ENCODE measurements at regions not wholly inside any gene's neighbourhood (a gene's known extent, or its start where the extent isn't known, plus 50 kb on each side); places are given as distances from the start of the nearest gene placed in this dataset.

DNA sequence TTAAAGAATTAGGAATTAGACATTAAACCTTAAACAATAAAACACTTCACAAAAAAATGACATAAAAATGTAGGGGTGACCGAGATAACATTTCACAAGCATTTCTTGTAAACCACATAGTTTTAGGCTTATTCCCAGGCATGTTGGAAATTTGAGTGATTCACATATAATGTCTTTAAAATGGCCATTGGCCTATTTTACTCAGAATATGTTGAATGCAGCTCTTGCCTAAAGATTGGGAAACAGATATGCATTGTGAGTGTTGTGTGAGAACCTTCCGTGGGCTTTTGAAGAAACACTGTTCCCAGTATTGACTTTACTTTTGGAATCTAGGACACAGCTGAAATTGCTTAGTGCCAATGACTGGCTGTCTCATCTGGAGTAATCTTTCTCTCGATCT lies 79.6 kb downstream of the ARL5B start:
- Histone ChIP-seq H3K27me3 (ENCODE audit: insufficient read depth, low read length) (no peaks in the 10 kb centered on the region), H3K4me3 (replicated peaks in 1 of 2; ENCODE audit: low read depth in 1 of 2, low read length in 2 of 2) (no peak overlapping the region), H3K9me3 (ENCODE audit: control insufficient read depth in 1 of 2, insufficient read depth in 1 of 2, low read depth in 1 of 2, low read length in 2 of 2) (no peaks in the 10 kb centered on the region), H4K20me1 (ENCODE audit: insufficient read depth) (no peaks in the 10 kb centered on the region), H3K27ac (ENCODE audit: low read depth, low read length) (no peak overlapping the region), H3K4me1 (ENCODE audit: control insufficient read depth in 1 of 2, insufficient read depth in 2 of 2, low read length in 2 of 2) (no peaks in the 10 kb centered on the region), H3K79me2 (ENCODE audit: insufficient read depth, low read length) (no peaks in the 10 kb centered on the region), H3K9me2 (ENCODE audit: insufficient read depth) (no peaks in the 10 kb centered on the region), H3K9ac (ENCODE audit: low read length) (no peak overlapping the region), H3K4me2 (ENCODE audit: low read length) (no peak overlapping the region), H3K36me3 (ENCODE audit: control insufficient read depth in 1 of 2, insufficient read depth in 2 of 2, low read length in 2 of 2) (no peaks in the 10 kb centered on the region), H2AFZ (ENCODE audit: low read depth, low read length, poor library complexity, severe bottlenecking) (no peak overlapping the region)
- ATAC-seq (no peak), DNase-seq (ENCODE audit: low read depth, low spot score) (no peak)
- POLR2A ChIA-PET = no interaction called here
- TF ChIP-seq POLR2AphosphoS5 (IDR thresholded peaks at IDR 0.05; ENCODE audit: low read depth, low read length) = no peak
- no peak for TF ChIP-seq POLR2A (IDR thresholded peaks at IDR 0.05; ENCODE audit: borderline replicate concordance, extremely low read depth, insufficient read depth, insufficient read length)
- TF ChIP-seq SP1 (IDR thresholded peaks at IDR 0.05; ENCODE audit: low read depth) = no peak
- TF ChIP-seq JUND (IDR thresholded peaks at IDR 0.05) = no peak
- no peak for TF ChIP-seq FOSL1 (IDR thresholded peaks at IDR 0.05; ENCODE audit: low read depth)
- no peak for TF ChIP-seq REST (IDR thresholded peaks at IDR 0.05; ENCODE audit: low read depth)
- no peak for TF ChIP-seq CEBPB (IDR thresholded peaks at IDR 0.05; ENCODE audit: low read depth)
- no peak for TF ChIP-seq ZFX (IDR thresholded peaks at IDR 0.05)
- CTCF ChIA-PET = no interaction called here
- no TSS peak for BruUV-seq (replicated peaks)
- intact Hi-C loops (cut with micrococcal nuclease) = no loop called here
- RAD21 ChIA-PET (ENCODE audit: low non-redundant PET in 1 of 2, low total read pairs in 2 of 2, uncharacterized antibody in 2 of 2, unreplicated experiment in 2 of 2) = no interaction called here

GRCh38 chr10:18743926-18744325 lies 84.7 kb downstream of the ARL5B start:
- H3K79me2 ChIP-seq (ENCODE audit: insufficient read depth, low read length) = no peaks in the 10 kb centered on the region
- POLR2A ChIA-PET = no interaction called here
- ATAC-seq = no peak
- H3K4me1 ChIP-seq (ENCODE audit: control insufficient read depth in 1 of 2, insufficient read depth in 2 of 2, low read length in 2 of 2) = no peaks in the 10 kb centered on the region
- H4K20me1 ChIP-seq (ENCODE audit: insufficient read depth) = no peaks in the 10 kb centered on the region
- no peak for DNase-seq (ENCODE audit: low read depth, low spot score)
- no peak overlapping the region for H3K9ac ChIP-seq (ENCODE audit: low read length)
- RAD21 ChIA-PET (ENCODE audit: low non-redundant PET in 1 of 2, low total read pairs in 2 of 2, uncharacterized antibody in 2 of 2, unreplicated experiment in 2 of 2) = no interaction called here
- H3K27ac ChIP-seq (ENCODE audit: low read depth, low read length) = no peak overlapping the region
- CTCF ChIA-PET = no interaction called here
- no TSS peak for BruUV-seq (replicated peaks)
- no peaks in the 10 kb centered on the region for H3K9me3 ChIP-seq (ENCODE audit: control insufficient read depth in 1 of 2, insufficient read depth in 1 of 2, low read depth in 1 of 2, low read length in 2 of 2)
- intact Hi-C loops (cut with micrococcal nuclease) = no loop called here
- no peaks in the 10 kb centered on the region for H3K36me3 ChIP-seq (ENCODE audit: control insufficient read depth in 1 of 2, insufficient read depth in 2 of 2, low read length in 2 of 2)
- H3K4me3 ChIP-seq (replicated peaks in 1 of 2; ENCODE audit: low read depth in 1 of 2, low read length in 2 of 2) = no peak overlapping the region
- TF ChIP-seq CEBPB (IDR thresholded peaks at IDR 0.05; ENCODE audit: low read depth) (no peak), MAX (IDR thresholded peaks at IDR 0.05) (no peak), EGR1 (IDR thresholded peaks at IDR 0.05; ENCODE audit: low read depth) (no peak)
- no peaks in the 10 kb centered on the region for H3K9me2 ChIP-seq (ENCODE audit: insufficient read depth)
- H2AFZ ChIP-seq (ENCODE audit: low read depth, low read length, poor library complexity, severe bottlenecking) = no peak overlapping the region
- no peaks in the 10 kb centered on the region for H3K27me3 ChIP-seq (ENCODE audit: insufficient read depth, low read length)
- H3K4me2 ChIP-seq (ENCODE audit: low read length) = no peak overlapping the region
